ENCODE measurements at regions not wholly inside any gene's neighbourhood (a gene's known extent, or its start where the extent isn't known, plus 50 kb on each side); places are given as distances from the start of the nearest gene placed in this dataset.

- H3K27me3 ChIP-seq = no peaks in the 10 kb centered on the region
- H3K9me3 ChIP-seq = no peaks in the 10 kb centered on the region
- H3K36me3 ChIP-seq = no peaks in the 10 kb centered on the region
- H3K27ac ChIP-seq = no peak overlapping the region
- TF ChIP-seq, protein P1, sequence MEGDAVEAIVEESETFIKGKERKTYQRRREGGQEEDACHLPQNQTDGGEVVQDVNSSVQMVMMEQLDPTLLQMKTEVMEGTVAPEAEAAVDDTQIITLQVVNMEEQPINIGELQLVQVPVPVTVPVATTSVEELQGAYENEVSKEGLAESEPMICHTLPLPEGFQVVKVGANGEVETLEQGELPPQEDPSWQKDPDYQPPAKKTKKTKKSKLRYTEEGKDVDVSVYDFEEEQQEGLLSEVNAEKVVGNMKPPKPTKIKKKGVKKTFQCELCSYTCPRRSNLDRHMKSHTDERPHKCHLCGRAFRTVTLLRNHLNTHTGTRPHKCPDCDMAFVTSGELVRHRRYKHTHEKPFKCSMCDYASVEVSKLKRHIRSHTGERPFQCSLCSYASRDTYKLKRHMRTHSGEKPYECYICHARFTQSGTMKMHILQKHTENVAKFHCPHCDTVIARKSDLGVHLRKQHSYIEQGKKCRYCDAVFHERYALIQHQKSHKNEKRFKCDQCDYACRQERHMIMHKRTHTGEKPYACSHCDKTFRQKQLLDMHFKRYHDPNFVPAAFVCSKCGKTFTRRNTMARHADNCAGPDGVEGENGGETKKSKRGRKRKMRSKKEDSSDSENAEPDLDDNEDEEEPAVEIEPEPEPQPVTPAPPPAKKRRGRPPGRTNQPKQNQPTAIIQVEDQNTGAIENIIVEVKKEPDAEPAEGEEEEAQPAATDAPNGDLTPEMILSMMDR (IDR thresholded peaks at IDR 0.05) = no peak
- TF ChIP-seq POLR2A (IDR thresholded peaks at IDR 0.05) (no peak), EP300 (IDR thresholded peaks at IDR 0.05) (no peak), POLR2AphosphoS5 (IDR thresholded peaks at IDR 0.05) (no peak)
- no peaks in the 10 kb centered on the region for H3K4me1 ChIP-seq
- no peak for DNase-seq
- no peak overlapping the region for H3K4me3 ChIP-seq
- no peak for ATAC-seq (ENCODE audit: low FRiP score in 2 of 2)
Measured at GRCh38 chr7:156446990-156447389, 193.6 kb upstream of the RNF32 start.

DNA sequence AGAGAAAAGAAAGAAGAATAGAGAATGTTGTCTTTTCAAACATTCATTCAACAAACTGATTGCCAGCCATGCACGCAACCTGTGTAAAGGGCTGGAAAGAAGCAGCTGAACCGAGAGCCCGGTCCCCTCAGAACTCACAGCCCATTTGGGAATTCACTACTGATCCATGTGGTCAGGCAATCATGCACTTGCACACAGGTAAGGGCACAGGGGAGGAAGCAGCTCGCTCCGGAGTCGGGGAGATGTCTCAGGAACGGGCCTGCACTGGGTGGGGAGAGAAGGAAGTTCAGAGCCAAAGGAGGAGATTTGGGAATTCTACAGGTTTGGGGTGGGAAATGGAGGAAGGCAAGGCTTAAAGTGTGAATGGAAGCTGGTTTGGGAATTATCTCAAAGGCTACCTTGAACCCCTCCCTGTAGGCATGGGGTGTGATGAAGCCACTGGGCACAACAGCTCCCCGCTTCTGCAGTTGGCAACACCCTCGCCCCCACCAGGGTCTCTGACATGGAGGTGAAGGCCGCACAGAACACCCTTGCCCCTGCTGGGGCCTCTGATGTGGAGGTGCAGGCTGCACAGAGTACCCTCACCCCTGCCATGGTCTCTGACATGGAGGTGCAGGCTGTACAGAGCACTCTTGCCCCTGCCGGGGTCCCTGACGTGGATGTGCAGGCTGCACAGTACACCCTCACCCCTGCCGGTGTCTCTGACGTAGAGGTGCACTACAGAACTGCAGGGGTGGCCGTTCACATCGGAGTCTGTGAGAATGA, 194.4 kb upstream of the RNF32 start:
- H3K27me3 ChIP-seq = no peaks in the 10 kb centered on the region
- H3K4me3 ChIP-seq = no peak overlapping the region
- TF ChIP-seq POLR2AphosphoS5 (IDR thresholded peaks at IDR 0.05) = no peak
- TF ChIP-seq EP300 (IDR thresholded peaks at IDR 0.05) = no peak
- TF ChIP-seq, protein P1 (IDR thresholded peaks at IDR 0.05) = no peak
- TF ChIP-seq POLR2A (IDR thresholded peaks at IDR 0.05) = no peak
- H3K9me3 ChIP-seq = no peaks in the 10 kb centered on the region
- DNase-seq (no peak), ATAC-seq (ENCODE audit: low FRiP score in 2 of 2) (no peak)
- no peak overlapping the region for H3K27ac ChIP-seq
- no peaks in the 10 kb centered on the region for H3K36me3 ChIP-seq
- no peaks in the 10 kb centered on the region for H3K4me1 ChIP-seq
- WGBS, 2 donors = 85 to 97% methylated on average over 12 to 16 of the region's 16 CpGs

- Histone ChIP-seq H3K27me3 (no peaks in the 10 kb centered on the region), H3K9me3 (no peaks in the 10 kb centered on the region), H3K4me3 (no peak overlapping the region), H3K36me3 (no peaks in the 10 kb centered on the region), H3K27ac (no peak overlapping the region), H3K4me1 (no peaks in the 10 kb centered on the region)
- ATAC-seq (ENCODE audit: low FRiP score in 2 of 2) = no peak
- 52 to 55% methylated on average over 10 of the region's 10 CpGs for WGBS, 2 donors
- TF ChIP-seq POLR2A (IDR thresholded peaks at IDR 0.05) (no peak), EP300 (IDR thresholded peaks at IDR 0.05) (no peak)
- no peak for DNase-seq
Measured at GRCh38 chr7:156442516-156442915, 198.1 kb upstream of the RNF32 start.

- DNase-seq = no peak
- H3K4me3 ChIP-seq = no peak overlapping the region
- no peak overlapping the region for H3K27ac ChIP-seq
- no peaks in the 10 kb centered on the region for H3K27me3 ChIP-seq
- TF ChIP-seq, protein P1 (IDR thresholded peaks at IDR 0.05) = no peak
- TF ChIP-seq POLR2A (IDR thresholded peaks at IDR 0.05) (no peak), EP300 (IDR thresholded peaks at IDR 0.05) (no peak), POLR2AphosphoS5 (IDR thresholded peaks at IDR 0.05) (no peak)
- H3K9me3 ChIP-seq = no peaks in the 10 kb centered on the region
- no peaks in the 10 kb centered on the region for H3K4me1 ChIP-seq
- WGBS, 2 donors = 89 to 93% methylated on average over 8 to 13 of the region's 13 CpGs
- H3K36me3 ChIP-seq = no peaks in the 10 kb centered on the region
- ATAC-seq (ENCODE audit: low FRiP score in 2 of 2) = no peak
Measured at GRCh38 chr7:156440456-156440855, 200.1 kb upstream of the RNF32 start.

GRCh38 chr7:156438011-156438410, 202.6 kb upstream of the RNF32 start:
- Histone ChIP-seq H3K27me3 (no peaks in the 10 kb centered on the region), H3K4me3 (no peak overlapping the region), H3K27ac (no peak overlapping the region), H3K9me3 (no peaks in the 10 kb centered on the region), H3K36me3 (no peaks in the 10 kb centered on the region), H3K4me1 (no peaks in the 10 kb centered on the region)
- DNase-seq (no peak), ATAC-seq (ENCODE audit: low FRiP score in 2 of 2) (no peak)
- TF ChIP-seq POLR2A (IDR thresholded peaks at IDR 0.05) = no peak
- WGBS, 2 donors = 42 to 64% methylated on average over 2 of the region's 2 CpGs

DNA sequence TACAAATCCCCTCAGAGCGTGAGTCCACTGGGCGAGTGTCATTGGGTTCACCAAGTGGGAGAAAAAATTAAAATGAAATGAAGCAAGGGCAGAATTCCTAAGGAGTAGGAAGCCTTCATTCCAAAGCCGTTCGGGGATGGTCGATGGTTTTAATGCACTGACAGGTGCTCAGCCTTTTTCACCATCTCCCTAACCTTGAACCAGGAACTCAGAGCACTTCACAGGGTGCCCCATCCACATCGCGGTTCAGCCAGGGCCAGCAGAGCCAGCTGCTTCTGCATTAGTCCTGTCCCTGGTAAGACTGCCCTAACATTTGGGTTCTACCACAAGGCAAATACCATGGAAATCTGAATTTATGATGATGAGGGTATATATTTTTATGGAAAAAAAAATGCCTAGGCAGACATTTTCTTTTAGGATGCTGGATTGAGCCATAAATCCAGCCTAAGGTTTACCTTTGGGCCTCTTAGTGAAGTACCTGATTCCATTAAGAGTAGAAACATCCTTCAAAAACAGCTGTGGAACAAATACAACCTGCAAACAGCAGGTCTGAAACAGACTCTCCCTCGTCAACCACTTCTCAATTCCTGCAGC, 203.5 kb upstream of the RNF32 start:
- TF ChIP-seq, protein P1 (IDR thresholded peaks at IDR 0.05) = no peak
- TF ChIP-seq EP300 (IDR thresholded peaks at IDR 0.05) = no peak
- no peak for TF ChIP-seq POLR2AphosphoS5 (IDR thresholded peaks at IDR 0.05)
- TF ChIP-seq POLR2A (IDR thresholded peaks at IDR 0.05) = no peak
- no peaks in the 10 kb centered on the region for H3K4me1 ChIP-seq
- H3K4me3 ChIP-seq = no peak overlapping the region
- 84 to 88% methylated on average over 8 of the region's 8 CpGs for WGBS, 2 donors
- no peak for ATAC-seq (ENCODE audit: low FRiP score in 2 of 2)
- DNase-seq = no peak
- no peak overlapping the region for H3K27ac ChIP-seq
- no peaks in the 10 kb centered on the region for H3K27me3 ChIP-seq
- no peaks in the 10 kb centered on the region for H3K36me3 ChIP-seq
- no peaks in the 10 kb centered on the region for H3K9me3 ChIP-seq

Data from upper lobe of left lung (tissue), 6 donors.